ENCODE measurements at regions not wholly inside any gene's neighbourhood (a gene's known extent, or its start where the extent isn't known, plus 50 kb on each side); places are given as distances from the start of the nearest gene placed in this dataset.
"Not testable (repeated sequence)": the region's sequence is repeated elsewhere in the genome, so short reads cannot be mapped to it uniquely, and the experiment has no call there.

- ATAC-seq (replicated peaks in 6 of 8) = no peak
- H3K27ac ChIP-seq = no peak overlapping the region
- in situ Hi-C loops (cut with MboI; ENCODE audit: low pct_unique_long_range_greater_than_20kb in 2 of 9, low sequenced_read_pairs in 9 of 9, unreplicated experiment in 9 of 9) = no loop called here
- WGBS, 10 experiments = 84 to 100% (median 94%) methylated on average over 1 to 16 of the region's 31 CpGs; no CpG with 5 or more reads in 4 of the 10 experiments
- peaks cover 2% of the 10 kb centered on the region in 2 donors for H3K4me1 ChIP-seq (replicated peaks in 1 of 2)
- H3K4me3 ChIP-seq = no peak overlapping the region
Observed at GRCh38 chr5:98391921-98392625, 381.4 kb upstream of the RGMB start.

- H3K27ac ChIP-seq; H3K4me1 ChIP-seq (replicated peaks in 1 of 2); ATAC-seq (replicated peaks in 6 of 8); H3K4me3 ChIP-seq; in situ Hi-C loops (cut with MboI; ENCODE audit: low pct_unique_long_range_greater_than_20kb in 2 of 9, low sequenced_read_pairs in 9 of 9, unreplicated experiment in 9 of 9): not testable (repeated sequence)
- WGBS, 10 experiments = 80 to 100% (median 92%) methylated on average over 1 to 7 of the region's 8 CpGs; no CpG with 5 or more reads in 2 of the 10 experiments
Observed at GRCh38 chr5:98393205-98393604, 380.3 kb upstream of the RGMB start.

GRCh38 chr5:98397081-98397480 is 376.4 kb upstream of the RGMB start:
- peaks cover 0 to 4% of the 10 kb centered on the region in 2 donors for H3K4me1 ChIP-seq (replicated peaks in 1 of 2)
- H3K27ac ChIP-seq = no peak overlapping the region
- H3K4me3 ChIP-seq = no peak overlapping the region
- in situ Hi-C loops (cut with MboI; ENCODE audit: low pct_unique_long_range_greater_than_20kb in 2 of 9, low sequenced_read_pairs in 9 of 9, unreplicated experiment in 9 of 9) = no loop called here
- 6 to 100% (median 64%) methylated on average over 1 to 3 of the region's 3 CpGs; no CpG with 5 or more reads in 2 of the 10 experiments for WGBS, 10 experiments
- peak in 1 of 8 experiments; percentile 65 for ATAC-seq (replicated peaks in 6 of 8)

GRCh38 chr5:98398465-98398864 is 375.0 kb upstream of the RGMB start:
- Histone ChIP-seq H3K4me1 (replicated peaks in 1 of 2) (peaks cover 0 to 4% of the 10 kb centered on the region in 2 donors), H3K4me3 (no peak overlapping the region), H3K27ac (no peak overlapping the region)
- 86 to 100% (median 98%) methylated on average over 1 to 5 of the region's 5 CpGs; no CpG with 5 or more reads in 2 of the 10 experiments for WGBS, 10 experiments
- in situ Hi-C loops (cut with MboI; ENCODE audit: low pct_unique_long_range_greater_than_20kb in 2 of 9, low sequenced_read_pairs in 9 of 9, unreplicated experiment in 9 of 9) = no loop called here
- no peak for ATAC-seq (replicated peaks in 6 of 8)

- H3K4me3 ChIP-seq = no peak overlapping the region
- no peak for ATAC-seq (replicated peaks in 6 of 8)
- H3K27ac ChIP-seq = no peak overlapping the region
- H3K4me1 ChIP-seq (replicated peaks in 1 of 2) = peaks cover 0 to 4% of the 10 kb centered on the region in 2 donors
- in situ Hi-C loops (cut with MboI; ENCODE audit: low pct_unique_long_range_greater_than_20kb in 2 of 9, low sequenced_read_pairs in 9 of 9, unreplicated experiment in 9 of 9) = no loop called here
Observed at GRCh38 chr5:98401656-98402055, 371.8 kb upstream of the RGMB start.

GRCh38 chr5:98402130-98402529 is 371.3 kb upstream of the RGMB start:
- ATAC-seq (replicated peaks in 6 of 8) = no peak
- in situ Hi-C loops (cut with MboI; ENCODE audit: low pct_unique_long_range_greater_than_20kb in 2 of 9, low sequenced_read_pairs in 9 of 9, unreplicated experiment in 9 of 9) = no loop called here
- Histone ChIP-seq H3K4me1 (replicated peaks in 1 of 2) (peaks cover 0 to 1% of the 10 kb centered on the region in 2 donors), H3K4me3 (no peak overlapping the region), H3K27ac (no peak overlapping the region)

- H3K4me1 ChIP-seq (replicated peaks in 1 of 2) = no peaks in the 10 kb centered on the region
- no peak overlapping the region for H3K27ac ChIP-seq
- in situ Hi-C loops (cut with MboI; ENCODE audit: low pct_unique_long_range_greater_than_20kb in 2 of 9, low sequenced_read_pairs in 9 of 9, unreplicated experiment in 9 of 9) = no loop called here
- ATAC-seq (replicated peaks in 6 of 8) = no peak
- H3K4me3 ChIP-seq = no peak overlapping the region
- 11 to 100% (median 25%) methylated on average over 1 of the region's 1 CpG; no CpG with 5 or more reads in 3 of the 10 experiments for WGBS, 10 experiments
Observed at GRCh38 chr5:98403131-98403530, 370.3 kb upstream of the RGMB start.

GRCh38 chr5:98414938-98415337 is 358.5 kb upstream of the RGMB start:
- peaks cover 0 to 5% of the 10 kb centered on the region in 2 donors for H3K4me1 ChIP-seq (replicated peaks in 1 of 2)
- H3K4me3 ChIP-seq = no peak overlapping the region
- no peak for ATAC-seq (replicated peaks in 6 of 8)
- in situ Hi-C loops (cut with MboI; ENCODE audit: low pct_unique_long_range_greater_than_20kb in 2 of 9, low sequenced_read_pairs in 9 of 9, unreplicated experiment in 9 of 9) = no loop called here
- no peak overlapping the region for H3K27ac ChIP-seq

- peaks cover 0 to 5% of the 10 kb centered on the region in 2 donors for H3K4me1 ChIP-seq (replicated peaks in 1 of 2)
- H3K4me3 ChIP-seq = no peak overlapping the region
- no peak for ATAC-seq (replicated peaks in 6 of 8)
- no peak overlapping the region for H3K27ac ChIP-seq
- 60 to 71% (median 67%) methylated on average over 1 of the region's 1 CpG; no CpG with 5 or more reads in 6 of the 10 experiments for WGBS, 10 experiments
- in situ Hi-C loops (cut with MboI; ENCODE audit: low pct_unique_long_range_greater_than_20kb in 2 of 9, low sequenced_read_pairs in 9 of 9, unreplicated experiment in 9 of 9) = no loop called here
Observed at GRCh38 chr5:98415663-98416062, 357.8 kb upstream of the RGMB start.

GRCh38 chr5:98416541-98416940 is 356.9 kb upstream of the RGMB start:
- Histone ChIP-seq H3K27ac (no peak overlapping the region), H3K4me3 (no peak overlapping the region), H3K4me1 (replicated peaks in 1 of 2) (peaks cover 0 to 5% of the 10 kb centered on the region in 2 donors)
- ATAC-seq (replicated peaks in 6 of 8) = no peak
- in situ Hi-C loops (cut with MboI; ENCODE audit: low pct_unique_long_range_greater_than_20kb in 2 of 9, low sequenced_read_pairs in 9 of 9, unreplicated experiment in 9 of 9) = no loop called here

- in situ Hi-C loops (cut with MboI; ENCODE audit: low pct_unique_long_range_greater_than_20kb in 2 of 9, low sequenced_read_pairs in 9 of 9, unreplicated experiment in 9 of 9) = no loop called here
Observed at GRCh38 chr5:98419825-98420224, 353.6 kb upstream of the RGMB start.

GRCh38 chr5:98424681-98425450 is 348.6 kb upstream of the RGMB start:
- in situ Hi-C loops (cut with MboI; ENCODE audit: low pct_unique_long_range_greater_than_20kb in 2 of 9, low sequenced_read_pairs in 9 of 9, unreplicated experiment in 9 of 9) = no loop called here
- ATAC-seq (replicated peaks in 6 of 8) = no peak
- no peaks in the 10 kb centered on the region for H3K4me1 ChIP-seq (replicated peaks in 1 of 2)
- 0 to 100% (median 52%) methylated on average over 1 to 4 of the region's 4 CpGs for WGBS, 10 experiments
- H3K27ac ChIP-seq = no peak overlapping the region
- no peak overlapping the region for H3K4me3 ChIP-seq

More at GRCh38 chr5:98419825-98420224, 353.6 kb upstream of the RGMB start:
- Histone ChIP-seq H3K4me3 (no peak overlapping the region), H3K27ac (no peak overlapping the region), H3K4me1 (replicated peaks in 1 of 2) (peaks cover 0 to 5% of the 10 kb centered on the region in 2 donors)
- no peak for ATAC-seq (replicated peaks in 6 of 8)
- 33 to 100% (median 63%) methylated on average over 1 of the region's 1 CpG; no CpG with 5 or more reads in 2 of the 10 experiments for WGBS, 10 experiments

- no peak overlapping the region for H3K4me3 ChIP-seq
- H3K27ac ChIP-seq = no peak overlapping the region
- in situ Hi-C loops (cut with MboI; ENCODE audit: low pct_unique_long_range_greater_than_20kb in 2 of 9, low sequenced_read_pairs in 9 of 9, unreplicated experiment in 9 of 9) = no loop called here
- H3K4me1 ChIP-seq (replicated peaks in 1 of 2) = no peaks in the 10 kb centered on the region
- no peak for ATAC-seq (replicated peaks in 6 of 8)
Observed at GRCh38 chr5:98425640-98426039, 347.8 kb upstream of the RGMB start.

- peak in 2 of 8 experiments; percentile 51 to 76 for ATAC-seq (replicated peaks in 6 of 8)
- Histone ChIP-seq H3K27ac (no peak overlapping the region), H3K4me1 (replicated peaks in 1 of 2) (peaks cover 0 to 11% of the 10 kb centered on the region in 2 donors), H3K4me3 (no peak overlapping the region)
- 0 to 91% (median 46%) methylated on average over 1 to 4 of the region's 4 CpGs; no CpG with 5 or more reads in 2 of the 10 experiments for WGBS, 10 experiments
- in situ Hi-C loops (cut with MboI; ENCODE audit: low pct_unique_long_range_greater_than_20kb in 2 of 9, low sequenced_read_pairs in 9 of 9, unreplicated experiment in 9 of 9) = no loop called here
Observed at GRCh38 chr5:98428806-98429205, 344.7 kb upstream of the RGMB start.
